ENCODE measurements at regions not wholly inside any gene's neighbourhood (a gene's known extent, or its start where the extent isn't known, plus 50 kb on each side); places are given as distances from the start of the nearest gene placed in this dataset.

DNA sequence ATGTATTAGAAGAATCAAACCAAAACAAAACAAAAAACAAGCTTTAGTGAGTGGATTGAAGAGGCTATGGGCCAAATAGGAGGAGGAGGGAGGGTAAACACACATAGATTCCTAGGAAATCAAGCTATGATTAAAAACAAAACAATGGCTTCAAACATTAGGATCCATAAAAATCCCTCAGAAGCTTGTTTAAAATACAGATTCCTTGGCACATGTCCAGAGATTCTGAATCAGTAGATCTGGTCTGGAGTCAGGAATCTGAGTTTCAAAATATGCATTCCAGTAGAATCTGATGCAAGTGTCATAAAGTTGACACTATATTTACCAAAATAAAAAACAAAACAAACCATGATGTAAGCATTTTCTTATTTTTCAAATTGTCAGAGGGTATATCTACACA is 692.8 kb upstream of the SGCG start:
- no peak overlapping the region for H3K27ac ChIP-seq (ENCODE audit: low read length in 2 of 2)
- H3K4me3 ChIP-seq (ENCODE audit: control extremely low read depth in 1 of 5, extremely low read depth in 1 of 5, insufficient read depth in 1 of 5, low read depth in 2 of 5, low read length in 4 of 5): no peak overlapping the region
- intact Hi-C loops (cut with micrococcal nuclease): no loop called here
- CTCF ChIA-PET: no interaction called here
- H3K27me3 ChIP-seq (replicated peaks in 1 of 4; ENCODE audit: control extremely low read depth in 1 of 4, control insufficient read depth in 3 of 4, insufficient read depth in 4 of 4, low read length in 3 of 4): no peaks in the 10 kb centered on the region
- H3K4me1 ChIP-seq (ENCODE audit: control insufficient read depth in 2 of 2, insufficient read depth in 2 of 2, low read length in 2 of 2): no peaks in the 10 kb centered on the region
- no peaks in the 10 kb centered on the region for H3K79me2 ChIP-seq (ENCODE audit: control insufficient read depth, insufficient read depth, low read length)
- H3K36me3 ChIP-seq (replicated peaks in 1 of 2; ENCODE audit: control extremely low read depth in 1 of 2, control insufficient read depth in 1 of 2, extremely low read depth in 1 of 2, insufficient read depth in 2 of 2, low read length in 1 of 2): no peaks in the 10 kb centered on the region
- no peaks in the 10 kb centered on the region for H4K20me1 ChIP-seq (ENCODE audit: control insufficient read depth, insufficient read depth, low read length, poor library complexity, severe bottlenecking)
- H3K4me2 ChIP-seq (replicated peaks; ENCODE audit: low read depth, low read length, poor library complexity, severe bottlenecking): no peak overlapping the region
- ATAC-seq (ENCODE audit: low read depth) (no peak), DNase-seq (no peak)
- H3K9ac ChIP-seq (ENCODE audit: low read length): no peak overlapping the region
- H3K9me3 ChIP-seq (ENCODE audit: control extremely low read depth in 1 of 3, control insufficient read depth in 2 of 3, insufficient read depth in 1 of 3, low read length in 2 of 3): no peaks in the 10 kb centered on the region
- no peaks in the 10 kb centered on the region for H3K4me1 Mint-ChIP-seq
- H2AFZ ChIP-seq (ENCODE audit: insufficient read depth, low read depth, low read length, poor library complexity, severe bottlenecking): no peak overlapping the region
- H3K4me3 Mint-ChIP-seq: no peak overlapping the region
- POLR2A ChIA-PET: no interaction called here
- H3K9me3 Mint-ChIP-seq (ENCODE audit: insufficient read depth): no peaks in the 10 kb centered on the region
- no peak overlapping the region for H3K27ac Mint-ChIP-seq
- H3K27me3 Mint-ChIP-seq: no peaks in the 10 kb centered on the region
- TF ChIP-seq, protein P1, sequence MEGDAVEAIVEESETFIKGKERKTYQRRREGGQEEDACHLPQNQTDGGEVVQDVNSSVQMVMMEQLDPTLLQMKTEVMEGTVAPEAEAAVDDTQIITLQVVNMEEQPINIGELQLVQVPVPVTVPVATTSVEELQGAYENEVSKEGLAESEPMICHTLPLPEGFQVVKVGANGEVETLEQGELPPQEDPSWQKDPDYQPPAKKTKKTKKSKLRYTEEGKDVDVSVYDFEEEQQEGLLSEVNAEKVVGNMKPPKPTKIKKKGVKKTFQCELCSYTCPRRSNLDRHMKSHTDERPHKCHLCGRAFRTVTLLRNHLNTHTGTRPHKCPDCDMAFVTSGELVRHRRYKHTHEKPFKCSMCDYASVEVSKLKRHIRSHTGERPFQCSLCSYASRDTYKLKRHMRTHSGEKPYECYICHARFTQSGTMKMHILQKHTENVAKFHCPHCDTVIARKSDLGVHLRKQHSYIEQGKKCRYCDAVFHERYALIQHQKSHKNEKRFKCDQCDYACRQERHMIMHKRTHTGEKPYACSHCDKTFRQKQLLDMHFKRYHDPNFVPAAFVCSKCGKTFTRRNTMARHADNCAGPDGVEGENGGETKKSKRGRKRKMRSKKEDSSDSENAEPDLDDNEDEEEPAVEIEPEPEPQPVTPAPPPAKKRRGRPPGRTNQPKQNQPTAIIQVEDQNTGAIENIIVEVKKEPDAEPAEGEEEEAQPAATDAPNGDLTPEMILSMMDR (IDR thresholded peaks at IDR 0.05): no peak
- TF ChIP-seq EZH2 (IDR thresholded peaks at IDR 0.05; ENCODE audit: borderline replicate concordance, insufficient read depth, low read depth, low read length, poor library complexity, severe bottlenecking): no peak

DNA sequence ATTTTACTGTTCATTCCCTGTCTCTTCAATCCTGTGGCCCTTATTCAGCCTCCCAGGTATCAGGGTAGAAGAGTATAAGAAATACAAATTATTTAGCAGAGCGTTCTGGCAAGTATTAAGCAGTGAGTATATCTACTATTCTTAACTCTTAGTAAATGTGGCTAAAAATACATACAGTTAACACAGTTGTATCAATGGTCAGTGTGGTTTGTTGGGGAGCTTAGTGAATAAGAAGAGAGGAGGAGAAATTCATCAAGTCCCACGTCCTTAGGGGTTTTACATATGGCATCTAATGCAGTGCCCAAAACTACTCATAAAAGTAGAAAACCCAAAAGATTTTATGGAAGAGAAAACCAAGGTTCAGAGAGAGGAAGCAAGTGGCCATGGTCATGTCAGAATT is 691.0 kb upstream of the SGCG start:
- no peak for ATAC-seq (ENCODE audit: low read depth)
- CTCF ChIA-PET: interaction anchor here (0.7 kb wide), 1 partner anchor 329 kb away, joined by 3 read pairs; no protein-coding TSS in a partner anchor
- no CpG with 5 or more reads among the region's 2 CpGs for whole genome bisulfite sequencing (ENCODE audit: insufficient coverage)

More for the DNA sequence above, 691.0 kb upstream of the SGCG start:
- no peak overlapping the region for H3K27ac Mint-ChIP-seq
- POLR2A ChIA-PET: no interaction called here
- Histone ChIP-seq H3K27ac (ENCODE audit: low read length in 2 of 2) (no peak overlapping the region), H4K20me1 (ENCODE audit: control insufficient read depth, insufficient read depth, low read length, poor library complexity, severe bottlenecking) (no peaks in the 10 kb centered on the region), H3K9ac (ENCODE audit: low read length) (no peak overlapping the region), H3K27me3 (replicated peaks in 1 of 4; ENCODE audit: control extremely low read depth in 1 of 4, control insufficient read depth in 3 of 4, insufficient read depth in 4 of 4, low read length in 3 of 4) (no peaks in the 10 kb centered on the region), H3K4me3 (ENCODE audit: control extremely low read depth in 1 of 5, extremely low read depth in 1 of 5, insufficient read depth in 1 of 5, low read depth in 2 of 5, low read length in 4 of 5) (no peak overlapping the region), H3K79me2 (ENCODE audit: control insufficient read depth, insufficient read depth, low read length) (no peaks in the 10 kb centered on the region), H2AFZ (ENCODE audit: insufficient read depth, low read depth, low read length, poor library complexity, severe bottlenecking) (no peak overlapping the region), H3K9me3 (ENCODE audit: control extremely low read depth in 1 of 3, control insufficient read depth in 2 of 3, insufficient read depth in 1 of 3, low read length in 2 of 3) (no peaks in the 10 kb centered on the region), H3K36me3 (replicated peaks in 1 of 2; ENCODE audit: control extremely low read depth in 1 of 2, control insufficient read depth in 1 of 2, extremely low read depth in 1 of 2, insufficient read depth in 2 of 2, low read length in 1 of 2) (no peaks in the 10 kb centered on the region), H3K4me1 (ENCODE audit: control insufficient read depth in 2 of 2, insufficient read depth in 2 of 2, low read length in 2 of 2) (no peaks in the 10 kb centered on the region), H3K4me2 (replicated peaks; ENCODE audit: low read depth, low read length, poor library complexity, severe bottlenecking) (no peak overlapping the region)
- H3K9me3 Mint-ChIP-seq (ENCODE audit: insufficient read depth): peaks cover 3% of the 10 kb centered on the region
- no peaks in the 10 kb centered on the region for H3K27me3 Mint-ChIP-seq
- intact Hi-C loops (cut with micrococcal nuclease): no loop called here
- no peaks in the 10 kb centered on the region for H3K4me1 Mint-ChIP-seq
- no peak overlapping the region for H3K4me3 Mint-ChIP-seq
- DNase-seq: no peak
- TF ChIP-seq, protein P1 (IDR thresholded peaks at IDR 0.05): no peak
- no peak for TF ChIP-seq EZH2 (IDR thresholded peaks at IDR 0.05; ENCODE audit: borderline replicate concordance, insufficient read depth, low read depth, low read length, poor library complexity, severe bottlenecking)

Measured in B cell (primary cell).